GM12891 (cell line): ENCODE measurements at regions not wholly inside any gene's neighbourhood (a gene's known extent, or its start where the extent isn't known, plus 50 kb on each side); places are given as distances from the start of the nearest gene placed in this dataset.
"Not testable (repeated sequence)": the region's sequence is repeated elsewhere in the genome, so short reads cannot be mapped to it uniquely, and the experiment has no call there.

Source experiments
- POLR2AphosphoS5 ChIP-seq: IDR thresholded peaks from 2 replicates; pipeline ENCODE4 v1.6.1; 2011; ENCODE audit warnings: low read depth, low read length, control low read depth
- TAF1 ChIP-seq: IDR thresholded peaks from 2 replicates; pipeline ENCODE4 v1.6.1; 2011; ENCODE audit warnings: low read depth, low read length, control low read depth

DNA sequence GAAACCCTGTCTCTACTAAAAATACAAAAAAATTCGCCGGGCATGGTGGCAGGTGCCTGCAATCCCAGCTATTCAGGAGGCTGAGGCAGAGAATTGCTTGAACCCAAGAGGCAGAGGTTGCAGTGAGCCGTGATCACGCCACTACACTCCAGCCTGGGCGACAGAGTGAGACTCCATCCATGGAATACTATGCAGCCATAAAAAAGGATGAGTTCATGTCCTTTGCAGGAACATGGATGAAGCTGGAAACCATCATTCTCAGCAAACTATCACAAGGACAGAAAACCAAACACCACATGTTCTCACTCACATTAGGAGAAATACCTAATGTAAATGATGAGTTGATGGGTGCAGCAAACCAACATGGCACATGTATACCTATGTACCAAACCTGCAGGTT, 86.0 kb downstream of the CFAP44 start:
- TF ChIP-seq TAF1, POLR2AphosphoS5: not testable (repeated sequence)
